GM19351 (cell line): ENCODE measurements at regions not wholly inside any gene's neighbourhood (a gene's known extent, or its start where the extent isn't known, plus 50 kb on each side); places are given as distances from the start of the nearest gene placed in this dataset.

Source experiments
- ATAC-seq: cut with Tn5 transposase; IDR thresholded peaks from one replicate; pipeline ENCODE4 v1.9.1; 2021; ENCODE audit warnings: mild to moderate bottlenecking, moderate library complexity; ENCODE audit not compliant: unreplicated experiment

GRCh38 chr15:47158573-47158972 lies 558.7 kb upstream of the SEMA6D start:
- ATAC-seq: no peak

GRCh38 chr15:47177177-47177576 lies 540.1 kb upstream of the SEMA6D start:
- ATAC-seq: no peak

GRCh38 chr15:47179988-47180387 lies 537.3 kb upstream of the SEMA6D start:
- no peak for ATAC-seq

GRCh38 chr15:47182818-47183217 lies 534.5 kb upstream of the SEMA6D start:
- no peak for ATAC-seq

DNA sequence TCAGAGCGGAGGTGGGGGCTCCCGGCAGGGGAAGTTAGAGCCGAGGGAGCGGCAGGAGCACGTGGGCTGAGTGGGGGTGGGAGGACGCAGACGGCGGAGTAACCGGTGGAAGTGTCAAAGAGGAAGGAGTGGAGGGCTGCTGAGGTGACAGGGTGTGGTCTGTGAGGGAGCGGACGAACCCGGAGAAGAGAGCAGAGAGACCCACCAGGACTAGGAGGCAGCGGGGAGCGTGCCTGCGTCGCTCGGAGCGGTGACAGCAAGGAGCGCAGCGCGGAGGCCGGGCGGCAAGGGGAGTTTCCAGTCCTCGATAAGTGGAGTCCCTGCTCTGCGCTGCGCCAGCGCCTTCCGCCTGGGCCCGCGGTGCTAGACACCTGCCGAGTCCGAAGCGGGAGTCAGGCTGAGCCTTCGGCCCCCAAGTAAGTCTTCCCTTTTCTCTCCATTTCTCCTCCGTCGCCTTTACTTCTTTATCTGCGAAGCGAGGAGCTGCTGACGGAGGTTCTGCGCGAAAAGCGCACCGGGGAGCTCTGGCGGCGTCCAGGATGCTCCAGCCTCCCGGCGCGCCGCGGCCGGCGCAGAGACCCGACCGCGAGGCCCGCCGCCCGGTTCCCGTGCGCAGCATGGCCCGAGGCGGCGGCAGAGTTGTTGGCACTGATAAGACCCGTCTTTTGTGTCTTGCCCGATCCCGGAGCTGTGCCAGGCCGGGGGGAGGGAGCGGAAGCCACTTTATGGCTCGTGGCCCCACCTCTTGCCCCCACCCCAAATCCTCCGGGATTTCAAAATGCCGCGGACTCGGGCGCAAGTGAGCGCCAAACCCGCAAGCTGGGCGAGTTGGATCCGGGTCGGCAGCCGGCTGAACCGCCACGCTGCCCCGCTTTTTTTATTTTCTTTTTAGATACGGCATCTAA lies 533.0 kb upstream of the SEMA6D start:
- no peak for ATAC-seq

- ATAC-seq: no peak
Observed at GRCh38 chr15:47184908-47185801, 532.1 kb upstream of the SEMA6D start.

DNA sequence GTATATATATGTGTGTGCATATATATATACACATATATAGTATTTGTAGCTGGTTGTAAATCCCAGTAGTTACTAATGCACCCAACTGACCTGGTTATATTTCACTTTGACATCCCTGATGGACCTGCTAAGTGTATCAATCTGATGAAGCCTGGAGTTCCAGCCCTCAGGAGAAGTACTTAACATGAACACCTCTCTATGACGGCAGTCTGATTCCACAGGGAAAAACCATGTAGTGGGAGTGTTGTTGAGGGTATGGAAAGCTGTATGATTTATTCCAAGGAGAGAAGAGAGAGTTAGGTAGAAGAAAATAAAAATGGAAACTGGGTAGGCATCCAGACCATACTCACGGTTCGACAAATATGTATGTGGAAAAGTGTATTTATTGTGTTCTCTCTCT lies 531.2 kb upstream of the SEMA6D start:
- no peak for ATAC-seq

DNA sequence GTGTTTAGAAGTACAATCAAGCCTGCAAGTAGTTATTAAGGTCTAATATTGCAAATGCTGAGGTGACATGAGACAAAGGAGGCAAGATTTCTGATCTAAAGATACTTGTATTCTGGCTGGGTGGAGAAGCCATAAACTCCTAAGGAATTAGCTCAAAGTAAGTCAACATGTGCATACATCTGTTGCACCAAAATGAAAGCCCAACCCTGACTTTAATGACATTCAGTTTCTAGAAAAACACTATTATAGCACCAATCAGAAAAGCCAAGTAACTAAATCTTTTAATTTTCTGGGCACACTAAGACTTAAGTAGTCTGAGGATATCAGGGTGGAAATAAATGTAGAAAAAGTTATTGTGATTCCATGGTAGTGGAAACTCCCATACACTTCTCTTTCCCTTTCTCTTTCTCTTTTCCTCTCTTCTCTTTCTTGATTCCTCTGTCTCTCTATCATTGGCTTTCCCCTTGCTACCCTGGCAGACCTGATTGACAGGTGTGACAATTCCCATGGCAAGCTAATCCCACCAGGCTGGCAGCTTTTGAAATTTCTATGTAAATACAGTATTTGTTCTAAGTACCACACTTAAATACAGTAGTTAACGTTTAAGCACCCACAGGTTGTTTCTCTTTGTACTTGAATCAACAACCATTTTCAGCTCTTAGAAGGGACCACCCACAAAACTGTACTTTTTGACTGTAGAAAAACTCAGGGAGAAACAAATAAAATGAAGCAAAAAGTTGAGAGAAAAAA lies 528.4 kb upstream of the SEMA6D start:
- ATAC-seq: no peak

DNA sequence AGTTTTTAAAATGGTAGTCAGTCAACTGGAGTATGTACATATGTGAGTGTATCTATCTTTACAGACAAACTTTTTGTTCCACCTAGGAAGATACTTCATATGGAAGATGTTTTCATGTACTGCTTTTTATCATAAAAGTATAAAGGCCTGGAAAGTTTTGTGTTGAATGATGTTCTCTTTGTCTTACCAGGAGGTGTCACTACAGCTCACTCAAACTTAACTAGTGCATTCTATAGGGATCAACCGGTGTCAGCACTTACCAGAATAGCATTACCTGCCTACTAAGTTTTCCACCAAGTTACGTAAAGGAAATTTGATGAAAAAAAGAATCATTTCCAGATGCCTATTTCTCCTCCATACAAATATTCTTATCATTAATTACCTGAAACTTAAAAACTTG lies 522.6 kb upstream of the SEMA6D start:
- no peak for ATAC-seq

DNA sequence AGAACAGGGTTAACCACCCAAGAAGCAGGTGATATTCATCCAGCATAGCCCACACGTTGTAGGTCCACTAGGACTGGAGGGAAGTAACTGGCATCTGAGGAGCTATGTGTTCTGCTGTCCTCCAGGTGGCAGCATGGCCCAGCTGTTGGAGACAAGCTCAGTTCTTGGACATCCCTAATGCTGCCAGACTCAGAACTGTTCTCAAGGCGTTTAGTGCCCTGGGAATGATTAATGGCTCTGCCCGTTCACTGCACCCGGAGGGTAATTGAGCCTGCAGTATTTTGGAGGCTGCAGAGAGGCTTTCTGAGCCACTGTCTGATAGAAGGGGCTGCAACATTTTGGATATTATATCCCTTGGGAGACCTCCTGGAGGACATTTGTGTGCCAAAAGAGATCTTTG lies 521.3 kb upstream of the SEMA6D start:
- ATAC-seq: peak; percentile 98

GRCh38 chr15:47203993-47204392 lies 513.3 kb upstream of the SEMA6D start:
- ATAC-seq: no peak

- ATAC-seq: no peak
Observed at GRCh38 chr15:47206358-47206978, 510.8 kb upstream of the SEMA6D start.

- no peak for ATAC-seq
Observed at GRCh38 chr15:47209591-47209990, 507.7 kb upstream of the SEMA6D start.

DNA sequence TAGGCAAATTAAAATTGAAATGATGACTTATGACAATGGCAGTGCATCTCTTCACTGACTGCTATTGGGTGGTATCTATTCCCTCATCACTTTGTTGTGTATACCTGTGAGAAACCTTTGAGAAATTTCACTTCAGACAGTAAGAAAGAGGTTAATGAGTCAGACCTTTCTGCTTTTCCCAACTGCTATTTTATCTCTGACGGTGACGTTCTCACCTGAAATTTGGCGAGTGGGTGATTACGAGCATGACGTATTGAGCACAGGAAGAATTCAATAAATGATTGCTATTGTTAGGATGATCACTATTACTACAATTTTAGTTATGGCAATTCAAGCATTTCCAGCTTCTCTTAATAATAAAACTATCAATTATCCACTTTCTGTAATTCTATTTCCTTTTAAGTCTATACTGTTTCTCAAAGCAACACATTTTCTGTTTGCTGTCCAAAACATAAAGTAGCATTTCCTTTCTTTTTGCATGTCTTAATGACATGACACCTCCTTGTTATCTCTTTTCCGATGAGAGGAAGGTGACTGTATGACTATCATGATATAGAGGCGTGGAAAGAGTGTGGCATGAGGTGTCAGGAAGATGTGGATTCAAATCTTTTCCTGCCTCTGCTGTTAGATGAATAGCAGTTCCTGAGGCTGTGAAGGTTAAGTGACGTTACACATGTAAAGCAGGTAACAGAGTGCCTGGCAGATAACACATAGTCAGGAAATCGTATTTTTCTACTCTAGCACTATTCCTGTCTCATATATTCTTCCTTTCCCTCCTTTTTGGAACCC lies 504.9 kb upstream of the SEMA6D start:
- ATAC-seq: no peak

DNA sequence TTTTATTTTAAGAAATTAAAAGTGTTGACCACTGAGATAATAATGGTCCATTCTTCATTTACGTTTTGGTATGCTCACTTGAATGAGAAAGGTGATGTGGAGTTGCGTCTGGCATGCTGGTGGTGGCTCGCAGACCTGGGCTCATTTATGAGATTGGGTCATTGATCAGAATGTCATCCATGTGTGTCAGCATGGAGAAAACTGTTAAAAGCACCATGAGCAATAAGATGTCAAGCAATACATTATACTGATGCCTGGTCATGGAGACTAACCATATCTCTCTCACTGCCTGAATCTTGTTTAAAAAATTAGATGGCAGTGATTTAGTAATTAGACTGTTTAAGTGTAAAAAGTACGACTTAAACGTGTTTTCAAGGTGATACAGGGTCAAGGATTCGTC lies 503.4 kb upstream of the SEMA6D start:
- ATAC-seq: no peak

DNA sequence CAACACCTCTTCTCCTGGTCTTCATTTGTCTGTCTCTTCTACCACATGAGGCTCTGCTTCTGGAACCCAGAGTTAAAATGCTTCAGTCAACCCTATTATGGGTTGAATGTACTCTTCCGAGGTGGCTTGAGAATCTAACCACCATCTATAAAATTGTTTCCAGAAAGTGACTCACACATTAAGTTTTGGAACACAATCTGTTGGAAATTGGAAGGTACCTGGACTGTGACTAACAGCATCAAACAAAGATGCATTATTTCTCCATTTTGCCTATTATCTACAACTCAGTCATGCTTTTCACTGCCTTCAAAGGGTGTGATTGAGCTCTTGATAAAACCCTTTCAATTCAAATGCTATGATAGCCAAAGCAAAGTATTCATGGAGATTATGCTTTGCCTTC lies 499.0 kb upstream of the SEMA6D start:
- no peak for ATAC-seq

DNA sequence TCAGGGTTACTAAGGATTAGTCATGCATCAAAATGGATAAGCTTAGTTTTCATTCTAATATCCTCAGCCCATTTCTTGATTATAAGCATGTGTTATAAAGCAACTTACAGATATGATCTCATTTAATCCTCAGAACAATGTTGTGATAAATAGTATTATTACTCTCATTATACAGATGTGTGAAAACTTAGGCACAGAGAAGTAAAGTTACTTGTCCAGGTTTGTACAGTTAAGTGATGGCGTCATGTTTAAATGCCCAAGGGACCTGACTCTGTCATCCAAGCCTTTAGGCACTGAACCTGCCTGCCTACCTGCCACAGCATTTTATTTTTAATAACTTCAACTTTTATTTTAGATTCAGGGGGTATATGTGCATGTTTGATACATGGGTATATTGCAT lies 472.9 kb upstream of the SEMA6D start:
- ATAC-seq: no peak

DNA sequence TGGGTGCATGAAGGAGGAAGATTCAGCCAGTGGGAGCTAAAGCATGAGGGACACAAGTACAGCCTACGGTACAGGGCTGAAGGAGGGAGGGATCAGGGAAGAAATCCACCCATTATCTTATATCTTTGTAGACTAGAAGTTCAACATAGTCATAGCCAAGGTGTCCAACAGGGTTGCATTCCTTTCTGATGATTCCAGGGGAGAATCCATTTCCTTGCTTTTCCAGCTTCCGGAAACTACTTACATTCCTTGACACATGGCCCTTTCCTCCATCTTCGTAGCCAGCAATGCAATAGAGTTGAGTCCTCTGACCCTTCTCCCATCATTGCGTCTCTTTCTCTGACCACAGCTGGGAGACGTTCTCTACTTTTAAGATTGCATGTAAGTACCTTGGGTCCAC lies 471.0 kb upstream of the SEMA6D start:
- no peak for ATAC-seq

DNA sequence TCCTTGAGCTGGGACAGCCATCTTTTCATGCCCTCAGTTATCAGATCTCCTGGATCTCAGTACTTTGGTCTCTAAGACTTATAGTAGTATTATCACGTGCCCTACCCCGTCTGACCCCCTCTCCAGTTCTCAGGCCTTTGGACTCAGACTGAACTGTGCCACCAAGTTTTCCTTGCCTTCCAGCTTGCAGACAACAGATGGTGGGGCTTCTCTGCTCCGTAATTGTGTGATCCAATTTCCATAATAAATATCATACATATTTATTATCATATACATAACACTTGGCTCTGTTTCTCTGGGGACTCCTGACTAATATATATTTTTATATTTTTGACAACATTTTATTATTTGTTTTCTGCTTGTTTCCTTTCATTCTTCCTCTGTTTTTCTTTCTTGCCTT lies 458.8 kb upstream of the SEMA6D start:
- ATAC-seq: no peak

GRCh38 chr15:47265686-47266085 lies 451.6 kb upstream of the SEMA6D start:
- no peak for ATAC-seq
